ENCODE measurements at regions not wholly inside any gene's neighbourhood (a gene's known extent, or its start where the extent isn't known, plus 50 kb on each side); places are given as distances from the start of the nearest gene placed in this dataset.

- DNase-seq (ENCODE audit: low spot score): no peak
- Histone ChIP-seq H3K4me1 (peaks cover 0 to 9% of the 10 kb centered on the region in 2 donors), H3K36me3 (no peaks in the 10 kb centered on the region), H3K4me3 (no peak overlapping the region), H3K27me3 (no peaks in the 10 kb centered on the region), H3K27ac (no peak overlapping the region), H3K9me3 (no peaks in the 10 kb centered on the region)
- TF ChIP-seq, protein P1, sequence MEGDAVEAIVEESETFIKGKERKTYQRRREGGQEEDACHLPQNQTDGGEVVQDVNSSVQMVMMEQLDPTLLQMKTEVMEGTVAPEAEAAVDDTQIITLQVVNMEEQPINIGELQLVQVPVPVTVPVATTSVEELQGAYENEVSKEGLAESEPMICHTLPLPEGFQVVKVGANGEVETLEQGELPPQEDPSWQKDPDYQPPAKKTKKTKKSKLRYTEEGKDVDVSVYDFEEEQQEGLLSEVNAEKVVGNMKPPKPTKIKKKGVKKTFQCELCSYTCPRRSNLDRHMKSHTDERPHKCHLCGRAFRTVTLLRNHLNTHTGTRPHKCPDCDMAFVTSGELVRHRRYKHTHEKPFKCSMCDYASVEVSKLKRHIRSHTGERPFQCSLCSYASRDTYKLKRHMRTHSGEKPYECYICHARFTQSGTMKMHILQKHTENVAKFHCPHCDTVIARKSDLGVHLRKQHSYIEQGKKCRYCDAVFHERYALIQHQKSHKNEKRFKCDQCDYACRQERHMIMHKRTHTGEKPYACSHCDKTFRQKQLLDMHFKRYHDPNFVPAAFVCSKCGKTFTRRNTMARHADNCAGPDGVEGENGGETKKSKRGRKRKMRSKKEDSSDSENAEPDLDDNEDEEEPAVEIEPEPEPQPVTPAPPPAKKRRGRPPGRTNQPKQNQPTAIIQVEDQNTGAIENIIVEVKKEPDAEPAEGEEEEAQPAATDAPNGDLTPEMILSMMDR (IDR thresholded peaks at IDR 0.05): no peak
Measured at GRCh38 chr2:207472343-207473048, 57.3 kb upstream of the CREB1 start.

DNA sequence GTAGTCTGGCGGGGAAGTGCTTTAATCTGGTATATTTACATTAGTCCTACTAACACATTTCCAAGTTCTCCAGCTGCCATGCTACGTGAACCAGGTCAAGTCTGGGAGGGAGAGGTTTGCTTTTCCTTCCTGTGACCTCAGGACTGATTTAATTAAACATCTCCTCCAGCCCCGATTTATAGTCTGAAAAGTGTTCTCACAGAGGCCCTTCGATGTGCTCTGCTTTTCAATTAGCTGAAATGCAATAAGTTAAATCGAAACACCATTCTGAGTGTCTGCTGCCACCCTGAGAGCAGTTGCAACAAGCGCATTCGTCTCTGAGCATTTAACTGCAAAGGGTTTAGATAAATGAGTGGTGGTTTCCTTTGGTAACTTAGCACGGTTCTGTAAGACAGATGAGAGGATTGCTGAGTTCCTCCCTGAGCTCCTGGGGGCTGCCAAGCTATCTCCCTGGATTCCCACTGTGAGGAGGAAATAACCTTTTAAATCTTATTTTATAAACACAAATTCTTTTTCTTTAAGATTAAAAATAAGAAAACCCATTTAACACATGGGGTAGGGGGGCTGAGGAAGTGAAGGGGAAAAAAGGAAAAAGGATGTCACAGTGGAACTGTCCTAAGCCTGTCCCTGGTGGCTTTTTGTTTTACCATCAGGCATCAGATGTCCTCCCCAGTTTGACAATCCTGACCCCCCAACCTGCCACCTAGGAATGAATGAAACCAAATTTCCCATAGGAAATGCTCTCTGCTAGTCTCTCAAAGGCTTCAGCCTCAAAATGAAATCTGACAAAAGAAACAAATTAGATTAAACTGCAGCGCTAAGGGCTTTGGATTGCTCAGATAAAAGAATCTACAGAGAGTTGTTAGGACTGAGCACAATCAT lies 56.5 kb upstream of the CREB1 start:
- no peak overlapping the region for H3K27ac ChIP-seq
- no peaks in the 10 kb centered on the region for H3K27me3 ChIP-seq
- H3K9me3 ChIP-seq: no peaks in the 10 kb centered on the region
- no peaks in the 10 kb centered on the region for H3K36me3 ChIP-seq
- peak; percentile 74 for DNase-seq (ENCODE audit: low spot score)
- peaks cover 0 to 9% of the 10 kb centered on the region in 2 donors for H3K4me1 ChIP-seq
- no peak overlapping the region for H3K4me3 ChIP-seq
- TF ChIP-seq, protein P1 (IDR thresholded peaks at IDR 0.05): peak; percentile 42 to 85

DNA sequence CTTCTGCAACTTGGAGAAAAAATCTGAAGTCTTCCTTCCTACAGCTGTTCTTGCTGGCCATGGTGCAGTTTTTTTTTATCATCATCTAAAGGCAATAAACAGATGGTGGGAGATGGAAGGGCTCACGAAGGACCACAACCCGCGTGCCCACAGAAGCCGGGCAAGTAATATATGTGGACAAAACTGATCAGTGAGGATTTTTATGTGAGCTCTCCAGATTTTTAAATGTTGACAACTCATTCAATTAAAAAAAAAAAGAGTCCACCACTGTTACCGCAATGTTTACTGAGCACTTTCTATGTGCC lies 55.9 kb upstream of the CREB1 start:
- H3K4me3 ChIP-seq: no peak overlapping the region
- TF ChIP-seq, protein P1 (IDR thresholded peaks at IDR 0.05): no peak
- no peak overlapping the region for H3K27ac ChIP-seq
- H3K27me3 ChIP-seq: no peaks in the 10 kb centered on the region
- DNase-seq (ENCODE audit: low spot score): no peak
- peaks cover 0 to 9% of the 10 kb centered on the region in 2 donors for H3K4me1 ChIP-seq
- no peaks in the 10 kb centered on the region for H3K9me3 ChIP-seq
- H3K36me3 ChIP-seq: no peaks in the 10 kb centered on the region

GRCh38 chr2:207474863-207475485 lies 54.8 kb upstream of the CREB1 start:
- Histone ChIP-seq H3K4me3 (peak overlapping the region in 1 of 2 donors; percentile 10), H3K4me1 (peaks cover 0 to 9% of the 10 kb centered on the region in 2 donors), H3K27me3 (no peaks in the 10 kb centered on the region), H3K36me3 (no peaks in the 10 kb centered on the region), H3K27ac (no peak overlapping the region), H3K9me3 (no peaks in the 10 kb centered on the region)
- DNase-seq (ENCODE audit: low spot score): no peak
- TF ChIP-seq, protein P1 (IDR thresholded peaks at IDR 0.05): peak; percentile 46 to 80

- no peak for DNase-seq (ENCODE audit: low spot score)
- Histone ChIP-seq H3K4me1 (peaks cover 0 to 9% of the 10 kb centered on the region in 2 donors), H3K9me3 (no peaks in the 10 kb centered on the region), H3K4me3 (no peak overlapping the region), H3K27me3 (no peaks in the 10 kb centered on the region), H3K27ac (no peak overlapping the region), H3K36me3 (no peaks in the 10 kb centered on the region)
- TF ChIP-seq, protein P1 (IDR thresholded peaks at IDR 0.05): no peak
Measured at GRCh38 chr2:207475546-207475945, 54.2 kb upstream of the CREB1 start.

Data from right atrium auricular region (tissue), 2 donors.